HG03354 (cell line): ENCODE measurements at regions not wholly inside any gene's neighbourhood (a gene's known extent, or its start where the extent isn't known, plus 50 kb on each side); places are given as distances from the start of the nearest gene placed in this dataset.
"Not testable (repeated sequence)": the region's sequence is repeated elsewhere in the genome, so short reads cannot be mapped to it uniquely, and the experiment has no call there.

Experiments used
- ATAC-seq: cut with Tn5 transposase; IDR thresholded peaks from one replicate; pipeline ENCODE4 v1.9.1; 2021; ENCODE audit warnings: mild to moderate bottlenecking; ENCODE audit not compliant: unreplicated experiment, poor library complexity, severe bottlenecking

- no peak for ATAC-seq
Observed at GRCh38 chr1:157347506-157347905, 204.8 kb downstream of the FCRL5 start.

DNA sequence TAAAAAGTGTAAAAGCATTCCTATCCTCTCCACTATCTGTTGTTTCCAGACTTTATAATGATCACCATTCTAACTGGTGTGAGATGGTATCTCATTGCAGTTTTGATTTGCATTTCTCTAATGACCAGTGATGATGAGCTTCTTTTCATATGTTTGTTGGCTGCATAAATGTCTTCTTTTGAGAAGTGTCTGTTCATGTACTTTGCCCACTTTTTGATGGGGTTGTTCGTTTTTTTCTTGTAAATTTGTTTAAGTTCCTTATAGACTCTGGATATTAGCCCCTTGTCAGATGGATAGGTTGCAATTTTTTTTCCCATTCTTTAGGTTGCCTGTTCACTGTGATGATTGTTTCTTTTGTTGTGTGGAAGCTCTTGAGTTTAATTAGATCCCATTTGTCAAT is 199.6 kb upstream of the ETV3 start:
- not testable (repeated sequence) for ATAC-seq

DNA sequence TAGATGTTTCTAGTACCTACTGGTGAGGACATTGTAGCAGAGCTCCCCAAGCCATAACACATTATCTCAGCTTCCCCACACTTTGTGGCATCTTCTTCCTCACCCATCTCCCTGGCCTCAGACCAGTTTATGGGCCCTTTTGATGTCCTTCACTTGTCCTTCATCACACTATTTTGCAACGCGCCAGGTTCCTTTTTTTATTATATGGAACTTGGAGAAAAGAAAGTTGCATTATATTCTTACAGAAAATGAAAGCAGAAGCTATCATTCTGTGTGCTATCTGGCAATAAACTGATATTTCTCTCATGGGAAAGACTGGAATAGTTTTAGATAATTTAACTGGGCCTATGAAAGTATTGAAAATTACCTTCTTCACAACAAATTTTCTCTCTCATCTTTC is 196.9 kb upstream of the ETV3 start:
- no peak for ATAC-seq

GRCh38 chr1:157334041-157334440 is 195.8 kb upstream of the ETV3 start:
- ATAC-seq, result no peak

DNA sequence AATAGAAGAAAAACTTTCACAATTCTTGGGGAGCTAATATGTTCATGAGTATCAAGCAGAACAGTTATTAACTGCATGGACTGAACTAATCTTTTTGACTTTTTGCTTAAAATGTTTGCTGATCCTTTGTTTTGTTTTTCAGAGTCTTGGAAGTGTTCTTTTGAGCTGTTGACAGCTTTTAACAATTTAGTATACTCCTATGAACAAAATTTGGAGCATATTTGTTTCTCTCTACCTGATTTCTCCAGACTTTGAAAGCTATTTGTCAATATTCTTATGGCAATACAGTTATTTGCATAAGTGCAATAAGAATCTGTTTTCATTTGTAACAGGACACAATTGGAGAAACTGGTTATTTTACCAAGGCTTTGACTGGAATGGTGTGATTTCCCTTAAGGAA is 192.0 kb upstream of the ETV3 start:
- not testable (repeated sequence) for ATAC-seq

GRCh38 chr1:157328120-157328519 is 189.9 kb upstream of the ETV3 start:
- not testable (repeated sequence) for ATAC-seq

GRCh38 chr1:157326173-157326859 is 188.1 kb upstream of the ETV3 start:
- no peak for ATAC-seq

- ATAC-seq, result no peak
Observed at GRCh38 chr1:157325220-157325619, 187.0 kb upstream of the ETV3 start.

- not testable (repeated sequence) for ATAC-seq
Observed at GRCh38 chr1:157321972-157322371, 183.8 kb upstream of the ETV3 start.

- ATAC-seq, result no peak
Observed at GRCh38 chr1:157319567-157319966, 181.4 kb upstream of the ETV3 start.

DNA sequence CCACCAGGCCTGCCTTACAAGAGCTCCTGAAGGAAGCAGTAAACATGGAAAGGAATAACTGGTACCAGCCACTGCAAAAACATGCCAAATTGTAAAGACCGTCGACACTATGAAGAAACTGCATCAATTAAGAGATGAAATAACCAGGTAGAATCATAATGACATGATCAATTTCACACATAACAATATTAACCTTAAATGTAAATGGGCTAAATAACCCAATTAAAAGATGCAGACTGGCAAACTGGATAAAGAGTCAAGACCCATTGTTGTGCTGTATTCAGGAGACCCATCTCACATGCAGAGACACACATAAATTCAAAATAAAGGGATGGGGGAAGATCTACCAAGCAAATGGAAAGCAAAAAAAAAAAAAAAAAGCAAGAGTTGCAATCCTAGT is 179.0 kb upstream of the ETV3 start:
- ATAC-seq, result not testable (repeated sequence)

- no peak for ATAC-seq
Observed at GRCh38 chr1:157315544-157315943, 177.3 kb upstream of the ETV3 start.

DNA sequence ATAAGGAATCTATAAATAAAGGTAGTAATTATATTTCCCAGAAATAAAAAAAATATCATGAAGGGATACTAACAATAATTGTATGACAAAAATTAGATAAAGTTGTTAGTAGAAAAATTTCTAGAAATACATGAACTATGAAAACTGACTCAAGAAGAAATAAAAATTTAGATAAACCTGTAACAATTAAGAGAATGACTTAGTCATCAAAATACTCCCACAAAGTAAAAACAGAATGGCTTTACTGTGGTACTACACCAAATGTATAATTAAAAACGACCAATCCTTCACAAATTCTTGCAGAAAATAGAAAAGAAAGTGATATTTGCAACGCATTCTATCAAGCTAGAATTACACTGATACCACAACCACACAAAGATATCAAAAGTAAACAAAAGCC is 176.2 kb upstream of the ETV3 start:
- no peak for ATAC-seq

- ATAC-seq, result no peak
Observed at GRCh38 chr1:157313240-157313807, 175.1 kb upstream of the ETV3 start.

- no peak for ATAC-seq
Observed at GRCh38 chr1:157312082-157312812, 174.1 kb upstream of the ETV3 start.

GRCh38 chr1:157311730-157312081 is 173.5 kb upstream of the ETV3 start:
- ATAC-seq, result no peak

DNA sequence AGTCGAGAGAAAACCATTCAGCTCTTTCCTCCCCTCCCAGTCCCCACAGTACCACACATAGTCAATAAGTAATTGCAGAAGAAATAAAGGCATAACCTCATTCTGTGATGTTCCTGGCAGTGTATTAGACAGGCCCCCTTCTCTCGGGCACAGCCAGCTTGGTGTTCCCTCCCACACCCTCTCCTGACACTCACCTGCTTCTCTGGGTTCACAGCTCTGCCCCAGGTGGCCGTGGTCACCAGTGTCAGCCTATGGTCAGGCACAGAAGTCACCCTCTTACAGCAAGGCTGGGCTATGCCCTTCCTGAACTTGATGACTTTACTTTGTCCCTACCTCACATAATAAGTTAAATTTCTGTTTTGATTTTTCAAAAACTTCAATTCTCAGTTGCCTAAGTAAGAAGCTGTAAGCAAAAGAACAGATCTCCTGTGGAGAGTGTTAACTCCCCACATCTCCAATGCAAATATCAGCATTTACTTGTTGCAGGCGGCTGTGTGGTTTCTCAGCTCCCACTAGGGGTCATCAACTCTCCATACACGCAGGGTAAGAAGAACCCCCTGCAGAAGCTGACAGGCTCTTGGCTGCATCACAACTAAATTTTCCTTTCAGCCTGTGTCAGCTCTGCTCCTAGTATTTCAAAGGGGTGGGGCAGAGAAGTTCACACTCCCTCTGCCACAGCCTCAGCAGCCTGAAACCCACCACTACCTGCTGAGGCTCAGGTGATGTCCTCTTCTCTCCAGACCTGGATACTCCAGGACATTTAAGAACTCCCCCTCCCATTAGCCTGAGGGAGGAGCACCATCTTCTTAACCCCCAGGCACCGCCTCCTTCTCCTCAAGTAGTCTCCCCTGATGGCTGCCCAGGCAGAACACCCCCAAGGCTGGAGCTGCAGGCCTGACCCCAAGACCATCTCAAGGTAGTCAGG is 172.9 kb upstream of the ETV3 start:
- ATAC-seq, result not testable (repeated sequence)

DNA sequence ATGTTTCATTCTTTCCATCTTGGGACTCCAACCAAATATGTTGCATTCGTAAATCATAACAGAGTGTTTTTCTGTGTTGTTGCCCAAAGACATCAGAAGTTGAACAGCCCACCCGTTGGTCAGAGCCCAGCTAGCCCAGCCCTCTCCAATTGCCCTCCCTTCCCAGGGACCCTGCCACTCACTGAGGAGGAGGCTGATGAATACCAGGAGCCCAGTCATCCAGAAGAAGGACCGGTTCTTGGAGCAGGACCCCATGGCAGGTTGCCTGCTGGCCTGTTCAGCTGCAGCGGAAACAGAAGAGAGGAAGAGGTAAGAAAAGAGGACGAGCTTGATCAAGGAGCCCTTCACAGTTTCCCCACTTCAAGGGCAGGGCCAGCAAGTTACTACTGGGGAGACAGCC is 172.2 kb upstream of the ETV3 start:
- no peak for ATAC-seq

- no peak for ATAC-seq
Observed at GRCh38 chr1:157307491-157307890, 169.3 kb upstream of the ETV3 start.

- no peak for ATAC-seq
Observed at GRCh38 chr1:157306896-157307295, 168.7 kb upstream of the ETV3 start.
